CD4-positive, alpha-beta T cell (primary cell): ENCODE measurements at regions not wholly inside any gene's neighbourhood (a gene's known extent, or its start where the extent isn't known, plus 50 kb on each side); places are given as distances from the start of the nearest gene placed in this dataset.

ENCODE experiments used
- ATAC-seq: fragments of 200-7000 bp; cut with Tn5 transposase; one replicate; pipeline ENCODE4 v1.10.0; 2022; ENCODE audit warnings: mild to moderate bottlenecking; ENCODE audit not compliant: poor library complexity
- CTCF ChIA-PET: fragments of 350-600 bp; sonication (Branson Sonifier 250); formaldehyde crosslinking; loops from one replicate; lab custom pipeline; 2021; ENCODE audit warnings: antibody characterized with exemption, inconsistent platforms; lab: Charles Lee
- POLR2A ChIA-PET: fragments of 350-600 bp; sonication (Branson Sonifier 250); formaldehyde crosslinking; loops from one replicate; lab custom pipeline; 2021; ENCODE audit warnings: antibody characterized with exemption, inconsistent platforms; lab: Charles Lee
- DNase-seq, 14 experiments: peaks; one replicate each; pipeline ENCODE4 v3.0.0-alpha.2; 2013 to 2020; ENCODE audit warnings: mixed read lengths in 2 of 14
- H3K27ac ChIP-seq, 2 donors: one replicate each; pipeline versions ENCODE4 v1.5.1 to v1.7.0; 2013; ENCODE audit warnings: low read length in 2 of 2, low read depth in 1 of 2, mild to moderate bottlenecking in 1 of 2
- H3K27me3 ChIP-seq, 2 experiments: 1 replicate in 1 of 2; 2 replicates in 1 of 2; pipeline versions ENCODE4 v1.6.1 to v1.7.0; 2013; ENCODE audit warnings: low read length in 2 of 2, control low read depth in 1 of 2, mild to moderate bottlenecking in 1 of 2, moderate library complexity in 1 of 2; ENCODE audit not compliant: insufficient read depth in 2 of 2, control insufficient read depth in 1 of 2
- H3K36me3 ChIP-seq: one replicate; pipeline ENCODE4 v1.6.1; 2013; ENCODE audit warnings: low read length, control low read depth; ENCODE audit not compliant: insufficient read depth
- H3K4me1 ChIP-seq: one replicate; pipeline ENCODE4 v1.6.1; 2013; ENCODE audit warnings: low read length, control low read depth; ENCODE audit not compliant: insufficient read depth
- H3K4me3 ChIP-seq: one replicate; pipeline ENCODE4 v1.5.1; 2013; ENCODE audit warnings: mild to moderate bottlenecking, low read length, moderate library complexity
- H3K9me3 ChIP-seq, 2 experiments: 1 replicate in 1 of 2; 2 replicates in 1 of 2; pipeline versions ENCODE4 v1.6.1 to v1.7.0; 2013; ENCODE audit warnings: low read length in 2 of 2, mild to moderate bottlenecking in 2 of 2, control low read depth in 1 of 2, moderate library complexity in 1 of 2; ENCODE audit not compliant: control insufficient read depth in 1 of 2, insufficient read depth in 1 of 2
- H3K27ac Mint-ChIP-seq: one replicate; pipeline ENCODE4 v1.8.0; 2020; ENCODE audit warnings: mixed read lengths
- H3K27me3 Mint-ChIP-seq: one replicate; pipeline ENCODE4 v1.8.0; 2021; ENCODE audit warnings: mixed read lengths
- H3K36me3 Mint-ChIP-seq: one replicate; pipeline ENCODE4 v1.8.0; 2021; ENCODE audit warnings: low read depth, mixed read lengths
- H3K4me1 Mint-ChIP-seq: one replicate; pipeline ENCODE4 v1.8.0; 2021; ENCODE audit warnings: low read depth, mixed read lengths
- H3K4me3 Mint-ChIP-seq: one replicate; pipeline ENCODE4 v1.8.0; 2020; ENCODE audit warnings: mild to moderate bottlenecking, mixed read lengths
- H3K9me3 Mint-ChIP-seq: one replicate; pipeline ENCODE4 v1.8.0; 2020; ENCODE audit warnings: mixed read lengths
- intact Hi-C, 2 experiments: fragments of 100-400 bp; cut with DNase I in 1 of 2; cut with micrococcal nuclease in 1 of 2; formaldehyde crosslinking; loops; one replicate each; pipeline versions ENCODE4 v1.15.1 to v1.9.0; 2023 to 2025; cut with DNase I, micrococcal nuclease
- TF ChIP-seq, protein P1 (sequence below): fragments of 200-600 bp; IDR thresholded peaks from one replicate; pipeline ENCODE4 v1.8.0; 2022; ENCODE audit warnings: antibody characterized with exemption, mild to moderate bottlenecking

DNA sequence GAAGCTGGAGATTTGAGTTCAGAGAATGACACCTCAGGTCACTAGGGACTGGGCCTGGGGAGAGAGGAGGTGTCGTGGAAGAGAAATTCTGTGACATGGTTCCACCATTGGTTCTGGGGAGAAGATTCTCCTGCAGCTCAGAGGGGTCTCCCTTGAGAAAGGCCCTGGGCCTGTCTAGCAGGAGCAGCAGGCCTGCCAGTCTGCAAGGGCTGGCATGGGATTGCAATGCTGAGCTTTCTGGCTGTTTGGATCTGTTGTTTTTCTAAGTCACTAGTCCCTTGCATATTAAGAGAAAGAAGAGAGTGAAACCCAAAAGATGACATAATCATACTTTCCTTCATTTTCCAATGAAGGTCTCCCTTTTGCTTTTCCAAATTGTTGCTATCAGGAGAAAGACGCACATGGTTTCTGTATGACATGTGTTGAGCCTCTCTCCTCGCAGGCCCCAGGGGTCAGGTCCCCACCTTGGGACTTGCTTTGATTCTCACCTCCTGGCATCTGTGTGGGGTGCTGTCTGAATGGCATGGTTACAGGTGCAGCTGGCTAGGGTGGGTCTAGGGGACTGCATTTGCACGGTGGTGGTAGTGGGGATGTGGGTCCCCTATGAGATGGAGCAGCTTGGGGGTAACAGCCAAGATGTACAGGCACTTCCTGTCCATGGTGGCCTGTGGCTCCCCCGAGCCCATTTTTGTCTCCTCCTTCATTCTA, 117.8 kb downstream of the GLI2 start:
- no peaks in the 10 kb centered on the region for H3K27me3 ChIP-seq
- no peaks in the 10 kb centered on the region for H3K4me1 Mint-ChIP-seq
- ATAC-seq (no peak), DNase-seq (no peak)
- H3K4me1 ChIP-seq: no peaks in the 10 kb centered on the region
- no peak overlapping the region for H3K4me3 ChIP-seq
- peaks cover 4% of the 10 kb centered on the region for H3K9me3 Mint-ChIP-seq
- POLR2A ChIA-PET: no interaction called here
- H3K27ac Mint-ChIP-seq: no peak overlapping the region
- no peaks in the 10 kb centered on the region for H3K36me3 ChIP-seq
- TF ChIP-seq, protein P1, sequence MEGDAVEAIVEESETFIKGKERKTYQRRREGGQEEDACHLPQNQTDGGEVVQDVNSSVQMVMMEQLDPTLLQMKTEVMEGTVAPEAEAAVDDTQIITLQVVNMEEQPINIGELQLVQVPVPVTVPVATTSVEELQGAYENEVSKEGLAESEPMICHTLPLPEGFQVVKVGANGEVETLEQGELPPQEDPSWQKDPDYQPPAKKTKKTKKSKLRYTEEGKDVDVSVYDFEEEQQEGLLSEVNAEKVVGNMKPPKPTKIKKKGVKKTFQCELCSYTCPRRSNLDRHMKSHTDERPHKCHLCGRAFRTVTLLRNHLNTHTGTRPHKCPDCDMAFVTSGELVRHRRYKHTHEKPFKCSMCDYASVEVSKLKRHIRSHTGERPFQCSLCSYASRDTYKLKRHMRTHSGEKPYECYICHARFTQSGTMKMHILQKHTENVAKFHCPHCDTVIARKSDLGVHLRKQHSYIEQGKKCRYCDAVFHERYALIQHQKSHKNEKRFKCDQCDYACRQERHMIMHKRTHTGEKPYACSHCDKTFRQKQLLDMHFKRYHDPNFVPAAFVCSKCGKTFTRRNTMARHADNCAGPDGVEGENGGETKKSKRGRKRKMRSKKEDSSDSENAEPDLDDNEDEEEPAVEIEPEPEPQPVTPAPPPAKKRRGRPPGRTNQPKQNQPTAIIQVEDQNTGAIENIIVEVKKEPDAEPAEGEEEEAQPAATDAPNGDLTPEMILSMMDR: no peak
- no peak overlapping the region for H3K27ac ChIP-seq
- H3K4me3 Mint-ChIP-seq: no peak overlapping the region
- H3K36me3 Mint-ChIP-seq: no peaks in the 10 kb centered on the region
- intact Hi-C loops: no loop called here
- CTCF ChIA-PET: no interaction called here
- no peaks in the 10 kb centered on the region for H3K27me3 Mint-ChIP-seq
- H3K9me3 ChIP-seq: peaks cover 0 to 10% of the 10 kb centered on the region in 2 experiments

DNA sequence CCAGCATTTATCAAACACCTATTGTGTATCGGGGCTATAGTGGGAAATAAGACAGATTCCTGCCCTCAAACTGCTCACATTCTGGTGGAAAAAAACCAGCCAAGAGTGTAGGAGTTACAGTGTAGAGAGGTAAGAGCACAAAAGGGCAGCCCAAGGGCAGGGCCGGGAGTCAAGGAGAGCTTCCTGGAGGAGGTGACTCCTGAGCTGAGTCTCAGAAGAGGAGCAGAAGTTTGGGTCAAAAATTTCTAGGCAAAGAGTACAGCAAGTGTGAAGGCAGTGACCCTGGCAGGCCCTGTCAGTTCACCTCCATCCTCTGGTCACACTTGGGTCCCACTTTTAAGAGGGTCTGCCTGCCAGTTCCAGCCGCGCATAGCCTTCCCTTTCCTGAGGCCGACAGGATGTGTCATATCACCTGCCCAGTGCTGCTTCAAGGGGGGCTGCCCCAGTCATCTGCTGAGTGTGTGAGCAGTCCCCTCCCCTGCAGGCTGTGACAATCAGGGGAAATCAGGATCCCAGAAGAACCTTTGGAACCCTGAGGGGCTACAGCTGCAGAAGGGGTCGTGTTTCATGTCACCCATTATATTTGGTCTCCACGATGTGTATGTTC, 118.4 kb downstream of the GLI2 start:
- ChIA-PET POLR2A (no interaction called here), CTCF (no interaction called here)
- no peak overlapping the region for H3K4me3 ChIP-seq
- H3K27me3 ChIP-seq: no peaks in the 10 kb centered on the region
- no peak overlapping the region for H3K4me3 Mint-ChIP-seq
- no peaks in the 10 kb centered on the region for H3K36me3 Mint-ChIP-seq
- ATAC-seq: no peak
- TF ChIP-seq, protein P1: no peak
- H3K27ac Mint-ChIP-seq: no peak overlapping the region
- intact Hi-C loops: no loop called here
- no peaks in the 10 kb centered on the region for H3K4me1 Mint-ChIP-seq
- no peaks in the 10 kb centered on the region for H3K9me3 Mint-ChIP-seq
- no peak for DNase-seq
- no peaks in the 10 kb centered on the region for H3K27me3 Mint-ChIP-seq
- no peak overlapping the region for H3K27ac ChIP-seq
- peaks cover 0 to 12% of the 10 kb centered on the region in 2 experiments for H3K9me3 ChIP-seq
- H3K4me1 ChIP-seq: no peaks in the 10 kb centered on the region
- H3K36me3 ChIP-seq: no peaks in the 10 kb centered on the region

DNA sequence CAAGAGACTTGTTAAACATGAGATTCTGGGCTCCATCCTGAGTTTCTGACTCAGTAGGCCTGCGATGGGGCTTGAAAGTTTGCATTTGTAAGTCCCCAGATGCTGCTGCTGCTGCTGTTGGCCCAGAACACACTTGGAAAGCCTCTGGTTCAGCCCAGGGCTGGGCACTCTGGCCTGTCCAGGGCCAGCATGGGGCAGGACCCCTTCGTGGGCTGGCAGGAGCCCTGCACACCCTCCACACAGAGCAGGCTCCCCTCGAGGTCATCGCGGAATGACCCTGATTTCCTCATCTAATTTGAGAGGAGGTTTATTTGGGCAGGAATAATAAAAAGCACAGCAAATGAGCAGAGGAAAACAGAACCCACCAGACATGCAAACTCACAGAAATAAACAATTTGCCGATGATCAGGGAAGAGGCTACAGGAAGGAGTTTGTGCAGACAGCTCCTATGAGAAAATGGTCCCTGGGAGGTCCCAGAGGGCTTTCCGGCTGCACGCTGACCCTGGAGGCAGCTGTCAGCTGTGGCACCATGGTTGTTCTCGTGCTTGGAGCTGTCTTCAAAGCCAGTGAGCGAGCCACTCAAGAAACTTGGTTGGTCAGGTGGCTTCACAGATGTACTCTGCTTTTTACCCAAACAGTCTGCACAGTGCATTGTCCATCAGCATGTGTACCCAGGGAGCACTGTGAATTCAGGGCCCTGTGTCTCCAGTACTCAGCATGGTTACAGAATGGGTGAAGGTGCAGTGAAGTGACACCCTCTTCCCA, 119.3 kb downstream of the GLI2 start:
- Mint-ChIP-seq H3K27me3 (no peaks in the 10 kb centered on the region), H3K4me1 (no peaks in the 10 kb centered on the region), H3K36me3 (no peaks in the 10 kb centered on the region), H3K4me3 (no peak overlapping the region), H3K27ac (no peak overlapping the region), H3K9me3 (no peaks in the 10 kb centered on the region)
- H3K4me1 ChIP-seq: no peaks in the 10 kb centered on the region
- peaks cover 0 to 12% of the 10 kb centered on the region in 2 experiments for H3K9me3 ChIP-seq
- ATAC-seq (no peak), DNase-seq (no peak)
- ChIA-PET CTCF (no interaction called here), POLR2A (no interaction called here)
- no peaks in the 10 kb centered on the region for H3K36me3 ChIP-seq
- no peak overlapping the region for H3K27ac ChIP-seq
- peaks cover 0 to under 1% of the 10 kb centered on the region in 2 experiments for H3K27me3 ChIP-seq
- H3K4me3 ChIP-seq: no peak overlapping the region
- intact Hi-C loops: no loop called here
- TF ChIP-seq, protein P1: no peak
